ENCODE measurements at regions not wholly inside any gene's neighbourhood (a gene's known extent, or its start where the extent isn't known, plus 50 kb on each side); places are given as distances from the start of the nearest gene placed in this dataset.

DNA sequence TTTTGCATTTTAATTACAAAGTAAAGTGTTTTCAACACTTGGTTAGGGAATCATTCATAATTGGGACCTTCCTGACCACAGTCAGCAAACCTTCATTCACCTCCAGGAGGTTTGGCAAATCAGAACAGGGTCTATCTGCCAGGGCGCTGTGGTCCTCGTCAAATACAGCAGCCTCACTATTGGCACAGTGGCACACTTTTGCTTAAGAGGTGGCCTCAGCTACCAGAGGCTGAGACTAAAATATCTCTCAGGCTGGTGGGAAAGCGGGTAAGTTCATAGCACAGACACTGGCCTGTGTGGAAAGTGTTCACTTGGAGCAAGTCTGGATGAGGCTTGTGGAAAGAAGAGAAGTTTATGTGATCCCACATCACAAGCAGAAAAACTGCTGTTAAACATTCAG is 268.6 kb upstream of the DAPK1 start:
- no peaks in the 10 kb centered on the region for H3K36me3 ChIP-seq (ENCODE audit: insufficient read depth, low read length)
- H2AFZ ChIP-seq (ENCODE audit: low read length), result no peak overlapping the region
- POLR2A ChIA-PET, result no interaction called here
- no peaks in the 10 kb centered on the region for H3K9me2 ChIP-seq (ENCODE audit: insufficient read depth, low read length)
- H3K4me1 ChIP-seq (ENCODE audit: insufficient read depth, low read length, poor library complexity, severe bottlenecking), result no peaks in the 10 kb centered on the region
- no peak overlapping the region for H3K4me3 ChIP-seq (ENCODE audit: low read depth, low read length, poor library complexity, severe bottlenecking)
- intact Hi-C loops (cut with micrococcal nuclease; ENCODE audit: unreplicated experiment), result no loop called here
- BruUV-seq (replicated peaks), result no TSS peak
- no peak overlapping the region for H3K4me2 ChIP-seq (ENCODE audit: low read length)
- no peak for DNase-seq (ENCODE audit: low spot score)
- no peaks in the 10 kb centered on the region for H3K79me2 ChIP-seq (ENCODE audit: insufficient read depth, low read depth, low read length)
- no peaks in the 10 kb centered on the region for H4K20me1 ChIP-seq (ENCODE audit: insufficient read depth, low read length)
- no peaks in the 10 kb centered on the region for H3K9me3 ChIP-seq (ENCODE audit: low read length)
- CTCF ChIA-PET (ENCODE audit: unreplicated experiment), result no interaction called here
- no peak overlapping the region for H3K27ac ChIP-seq (ENCODE audit: low read depth, low read length, poor library complexity, severe bottlenecking)
- TF ChIP-seq, protein P1, sequence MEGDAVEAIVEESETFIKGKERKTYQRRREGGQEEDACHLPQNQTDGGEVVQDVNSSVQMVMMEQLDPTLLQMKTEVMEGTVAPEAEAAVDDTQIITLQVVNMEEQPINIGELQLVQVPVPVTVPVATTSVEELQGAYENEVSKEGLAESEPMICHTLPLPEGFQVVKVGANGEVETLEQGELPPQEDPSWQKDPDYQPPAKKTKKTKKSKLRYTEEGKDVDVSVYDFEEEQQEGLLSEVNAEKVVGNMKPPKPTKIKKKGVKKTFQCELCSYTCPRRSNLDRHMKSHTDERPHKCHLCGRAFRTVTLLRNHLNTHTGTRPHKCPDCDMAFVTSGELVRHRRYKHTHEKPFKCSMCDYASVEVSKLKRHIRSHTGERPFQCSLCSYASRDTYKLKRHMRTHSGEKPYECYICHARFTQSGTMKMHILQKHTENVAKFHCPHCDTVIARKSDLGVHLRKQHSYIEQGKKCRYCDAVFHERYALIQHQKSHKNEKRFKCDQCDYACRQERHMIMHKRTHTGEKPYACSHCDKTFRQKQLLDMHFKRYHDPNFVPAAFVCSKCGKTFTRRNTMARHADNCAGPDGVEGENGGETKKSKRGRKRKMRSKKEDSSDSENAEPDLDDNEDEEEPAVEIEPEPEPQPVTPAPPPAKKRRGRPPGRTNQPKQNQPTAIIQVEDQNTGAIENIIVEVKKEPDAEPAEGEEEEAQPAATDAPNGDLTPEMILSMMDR (conservative IDR thresholded peaks at IDR 0.05; ENCODE audit: low read length), result no peak
- no peak for TF ChIP-seq EZH2phosphoT487 (IDR thresholded peaks at IDR 0.05; ENCODE audit: borderline replicate concordance, low read depth, low read length)

DNA sequence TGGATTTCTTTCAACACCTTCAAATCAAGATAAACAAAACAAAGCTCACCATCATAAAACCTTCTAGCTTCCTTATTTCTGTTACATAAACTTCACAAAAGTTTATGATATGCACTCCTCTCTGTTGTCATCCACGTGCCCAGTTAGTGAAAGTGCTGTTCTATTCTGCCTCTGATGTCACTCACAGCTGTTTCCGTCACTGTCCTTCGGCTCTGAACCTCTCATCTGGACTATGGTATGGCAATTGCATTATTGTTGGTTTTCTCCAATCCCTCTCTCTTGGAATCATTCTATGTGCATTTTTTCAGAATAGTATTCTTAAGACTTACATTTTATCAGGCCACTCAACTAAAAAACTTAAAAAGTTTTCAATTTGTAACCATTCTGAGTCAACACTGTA is 264.2 kb upstream of the DAPK1 start:
- no peak for DNase-seq (ENCODE audit: low spot score)
- no peak overlapping the region for H3K4me2 ChIP-seq (ENCODE audit: low read length)
- TF ChIP-seq, protein P1 (conservative IDR thresholded peaks at IDR 0.05; ENCODE audit: low read length), result no peak
- TF ChIP-seq EZH2phosphoT487 (IDR thresholded peaks at IDR 0.05; ENCODE audit: borderline replicate concordance, low read depth, low read length), result no peak
- ChIA-PET POLR2A (interaction anchor here (0.5 kb wide), 1 partner anchor 318 kb away, joined by 3 read pairs; no protein-coding TSS in a partner anchor), CTCF (ENCODE audit: unreplicated experiment) (no interaction called here)
- H2AFZ ChIP-seq (ENCODE audit: low read length), result no peak overlapping the region
- BruUV-seq (replicated peaks), result no TSS peak
- H3K79me2 ChIP-seq (ENCODE audit: insufficient read depth, low read depth, low read length), result no peaks in the 10 kb centered on the region
- no peaks in the 10 kb centered on the region for H4K20me1 ChIP-seq (ENCODE audit: insufficient read depth, low read length)
- intact Hi-C loops (cut with micrococcal nuclease; ENCODE audit: unreplicated experiment), result no loop called here
- no peaks in the 10 kb centered on the region for H3K4me1 ChIP-seq (ENCODE audit: insufficient read depth, low read length, poor library complexity, severe bottlenecking)
- no peak overlapping the region for H3K27ac ChIP-seq (ENCODE audit: low read depth, low read length, poor library complexity, severe bottlenecking)
- H3K9me3 ChIP-seq (ENCODE audit: low read length), result no peaks in the 10 kb centered on the region
- H3K9me2 ChIP-seq (ENCODE audit: insufficient read depth, low read length), result no peaks in the 10 kb centered on the region
- H3K36me3 ChIP-seq (ENCODE audit: insufficient read depth, low read length), result no peaks in the 10 kb centered on the region
- no peak overlapping the region for H3K4me3 ChIP-seq (ENCODE audit: low read depth, low read length, poor library complexity, severe bottlenecking)

DNA sequence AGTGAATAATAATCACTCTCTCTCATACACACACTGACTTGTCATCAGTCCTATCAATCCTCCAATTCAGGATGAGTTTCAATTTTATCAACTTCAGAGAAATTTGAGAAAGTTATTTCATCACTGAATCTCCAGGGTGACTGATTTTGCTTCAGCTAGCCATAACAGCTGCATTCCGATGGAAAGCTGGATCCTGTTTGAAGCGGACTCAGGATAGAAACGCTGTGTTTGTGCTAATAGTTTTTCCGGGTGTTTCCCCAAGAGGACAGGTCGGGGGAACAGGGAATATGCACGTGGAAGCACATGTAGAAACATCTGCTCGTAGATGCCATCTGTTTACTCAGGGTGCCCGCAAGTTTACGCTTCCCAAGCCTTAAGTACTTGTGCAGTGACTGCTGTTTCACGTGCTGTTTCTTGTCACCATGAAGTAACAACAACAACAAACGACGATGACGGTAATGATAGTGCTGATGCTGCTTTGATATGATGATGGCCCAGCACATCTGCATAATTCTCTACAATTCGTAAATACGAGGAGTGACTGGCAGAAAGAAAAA is 263.7 kb upstream of the DAPK1 start:
- Histone ChIP-seq H3K36me3 (ENCODE audit: insufficient read depth, low read length) (no peaks in the 10 kb centered on the region), H2AFZ (ENCODE audit: low read length) (no peak overlapping the region), H3K4me1 (ENCODE audit: insufficient read depth, low read length, poor library complexity, severe bottlenecking) (no peaks in the 10 kb centered on the region), H3K4me3 (ENCODE audit: low read depth, low read length, poor library complexity, severe bottlenecking) (no peak overlapping the region), H3K9me3 (ENCODE audit: low read length) (no peaks in the 10 kb centered on the region), H3K79me2 (ENCODE audit: insufficient read depth, low read depth, low read length) (no peaks in the 10 kb centered on the region), H3K4me2 (ENCODE audit: low read length) (no peak overlapping the region), H3K9me2 (ENCODE audit: insufficient read depth, low read length) (no peaks in the 10 kb centered on the region), H3K27ac (ENCODE audit: low read depth, low read length, poor library complexity, severe bottlenecking) (no peak overlapping the region), H4K20me1 (ENCODE audit: insufficient read depth, low read length) (no peaks in the 10 kb centered on the region)
- no TSS peak for BruUV-seq (replicated peaks)
- CTCF ChIA-PET (ENCODE audit: unreplicated experiment), result no interaction called here
- TF ChIP-seq, protein P1 (conservative IDR thresholded peaks at IDR 0.05; ENCODE audit: low read length), result no peak
- no peak for TF ChIP-seq EZH2phosphoT487 (IDR thresholded peaks at IDR 0.05; ENCODE audit: borderline replicate concordance, low read depth, low read length)
- no peak for DNase-seq (ENCODE audit: low spot score)
- intact Hi-C loops (cut with micrococcal nuclease; ENCODE audit: unreplicated experiment), result no loop called here
- POLR2A ChIA-PET, result no interaction called here

All from OCI-LY7 (cell line).